GM23338 (cell line): ENCODE measurements at regions not wholly inside any gene's neighbourhood (a gene's known extent, or its start where the extent isn't known, plus 50 kb on each side); places are given as distances from the start of the nearest gene placed in this dataset.

Experiments
- ATAC-seq: fragments of 200-7000 bp; cut with Tn5 transposase; 3 replicates; pipeline ENCODE4 v1.9.1; 2020
- DNase-seq: peaks from one replicate; pipeline ENCODE4 v3.0.0-alpha.2; 2015; ENCODE audit warnings: low spot score
- H2AFZ ChIP-seq: fragments of 200-600 bp; sonication (generic); 2 replicates; pipeline ENCODE4 v1.8.0; 2016; ENCODE audit warnings: antibody characterized with exemption, mild to moderate bottlenecking, moderate library complexity
- H3F3A ChIP-seq: fragments of 200-600 bp; sonication (generic); replicated peaks from 2 replicates; pipeline ENCODE4 v1.8.0; 2017; ENCODE audit warnings: antibody characterized with exemption, mixed run types, low read depth
- H3K27ac ChIP-seq: fragments of 200-600 bp; sonication (generic); 2 replicates; pipeline ENCODE4 v1.6.1; 2016; ENCODE audit warnings: low read depth
- H3K27me3 ChIP-seq: fragments of 200-600 bp; sonication (generic); 2 replicates; pipeline ENCODE4 v1.8.0; 2016; ENCODE audit warnings: mild to moderate bottlenecking, mixed run types, moderate library complexity; ENCODE audit not compliant: insufficient read depth
- H3K36me3 ChIP-seq: fragments of 200-600 bp; sonication (generic); 2 replicates; pipeline ENCODE4 v1.8.0; 2016; ENCODE audit warnings: mild to moderate bottlenecking; ENCODE audit not compliant: insufficient read depth
- H3K4me1 ChIP-seq: fragments of 200-600 bp; sonication (generic); 2 replicates; pipeline ENCODE4 v1.8.0; 2016; ENCODE audit warnings: mild to moderate bottlenecking, moderate library complexity; ENCODE audit not compliant: insufficient read depth
- H3K4me2 ChIP-seq: fragments of 200-600 bp; sonication (generic); 2 replicates; pipeline ENCODE4 v1.7.1; 2017; ENCODE audit warnings: mixed run types
- H3K4me3 ChIP-seq: fragments of 200-600 bp; sonication (generic); 2 replicates; pipeline ENCODE4 v1.6.1; 2016; ENCODE audit warnings: mixed run types
- H3K79me2 ChIP-seq: fragments of 200-600 bp; sonication (generic); replicated peaks from 2 replicates; pipeline ENCODE4 v1.8.0; 2017; ENCODE audit warnings: mild to moderate bottlenecking; ENCODE audit not compliant: insufficient read depth
- H3K9me2 ChIP-seq: fragments of 200-600 bp; sonication (generic); 2 replicates; pipeline ENCODE4 v1.8.0; 2017; ENCODE audit not compliant: insufficient read depth
- H4K20me1 ChIP-seq: fragments of 200-600 bp; sonication (generic); replicated peaks from 2 replicates; pipeline ENCODE4 v1.8.0; 2017; ENCODE audit warnings: mild to moderate bottlenecking; ENCODE audit not compliant: insufficient read depth
- H3K27ac Mint-ChIP-seq: 2 replicates; pipeline ENCODE4 v1.8.0; 2020; ENCODE audit warnings: inconsistent platforms, mild to moderate bottlenecking, moderate library complexity, mixed read lengths
- H3K27me3 Mint-ChIP-seq: 3 replicates; pipeline ENCODE4 v1.8.0; 2022; ENCODE audit warnings: low read depth, mild to moderate bottlenecking, moderate library complexity, mixed read lengths, inconsistent platforms; ENCODE audit not compliant: insufficient read depth, poor library complexity
- H3K36me3 Mint-ChIP-seq: 3 replicates; pipeline ENCODE4 v1.8.0; 2021; ENCODE audit warnings: low read depth, mild to moderate bottlenecking, inconsistent platforms, moderate library complexity, mixed read lengths
- H3K4me1 Mint-ChIP-seq: 3 replicates; pipeline ENCODE4 v1.8.0; 2020; ENCODE audit warnings: mild to moderate bottlenecking, inconsistent platforms, mixed read lengths
- H3K4me3 Mint-ChIP-seq: 3 replicates; pipeline ENCODE4 v1.8.0; 2021; ENCODE audit warnings: moderate library complexity, mild to moderate bottlenecking, inconsistent platforms, mixed read lengths
- H3K9me3 Mint-ChIP-seq: 3 replicates; pipeline ENCODE4 v1.8.0; 2020; ENCODE audit warnings: moderate library complexity, mild to moderate bottlenecking, inconsistent platforms, mixed read lengths
- CREB1 ChIP-seq: fragments of 250-450 bp; sonication (Bioruptor Pico); IDR thresholded peaks from 2 replicates; pipeline ENCODE4 v1.5.0; 2020; ENCODE audit warnings: low read depth, mild to moderate bottlenecking, moderate library complexity
- EZH2 ChIP-seq: fragments of 200-600 bp; sonication (generic); IDR thresholded peaks from one replicate; pipeline ENCODE4 v1.8.0; 2017; ENCODE audit warnings: antibody characterized with exemption, mild to moderate bottlenecking, low read depth; ENCODE audit not compliant: unreplicated experiment
- EZH2phosphoT487 ChIP-seq: fragments of 200-600 bp; sonication (generic); IDR thresholded peaks from one replicate; pipeline ENCODE4 v1.8.1; 2018; ENCODE audit warnings: antibody characterized with exemption; ENCODE audit not compliant: unreplicated experiment
- NANOG ChIP-seq: IDR thresholded peaks from 2 replicates; pipeline ENCODE4 v1.6.1; 2016; ENCODE audit warnings: antibody characterized with exemption, borderline replicate concordance
- POLR2AphosphoS5 ChIP-seq: IDR thresholded peaks from 2 replicates; pipeline ENCODE4 v1.6.1; 2016; ENCODE audit warnings: antibody characterized with exemption, low read depth
- ZNF114 ChIP-seq: fragments of 250-450 bp; sonication (Bioruptor Pico); IDR thresholded peaks from 2 replicates; pipeline ENCODE4 v1.5.0; 2020; ENCODE audit warnings: mild to moderate bottlenecking, moderate library complexity
- ZNF331 ChIP-seq: fragments of 250-450 bp; sonication (Bioruptor Pico); IDR thresholded peaks from 2 replicates; pipeline ENCODE4 v1.5.0; 2020; ENCODE audit warnings: low read depth, mild to moderate bottlenecking, moderate library complexity
- TF ChIP-seq, protein P1 (sequence below), 2 experiments: fragments of 200-600 bp in 1 of 2; sonication (generic) in 1 of 2; conservative IDR thresholded peaks; 2 replicates each; pipeline versions ENCODE4 v1.5.1 to v1.6.1; 2016 to 2017; ENCODE audit warnings: antibody characterized with exemption in 2 of 2, low read depth in 2 of 2, mild to moderate bottlenecking in 2 of 2, moderate library complexity in 1 of 2
- TF ChIP-seq, protein P2 (sequence below): IDR thresholded peaks from 2 replicates; pipeline ENCODE4 v1.6.1; 2016; ENCODE audit warnings: antibody characterized with exemption
- TF ChIP-seq, protein P3 (sequence below): IDR thresholded peaks from one replicate; pipeline ENCODE4 v1.6.1; 2018; ENCODE audit warnings: antibody characterized with exemption; ENCODE audit not compliant: unreplicated experiment

DNA sequence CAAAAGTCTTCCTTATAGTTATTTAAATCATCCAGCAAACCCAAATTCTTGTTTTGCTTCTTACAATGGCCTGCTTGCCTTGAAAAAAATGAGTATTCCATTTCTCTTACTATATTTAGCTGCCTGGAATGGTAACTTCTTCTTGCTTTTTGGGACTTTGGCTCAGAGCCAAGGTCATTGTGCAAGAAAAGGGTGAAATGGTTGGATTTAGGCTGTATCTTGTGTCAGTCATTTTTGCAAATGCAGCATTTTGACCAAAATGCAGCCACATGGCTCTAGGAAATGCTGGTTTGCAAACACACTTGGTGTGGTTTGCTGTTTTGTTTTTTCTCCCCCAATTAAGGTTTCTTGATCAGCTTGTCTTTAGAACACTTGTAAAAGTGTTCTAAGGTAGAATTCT, 133.3 kb upstream of the ELL2 start (continued):
- TF ChIP-seq, protein P1, sequence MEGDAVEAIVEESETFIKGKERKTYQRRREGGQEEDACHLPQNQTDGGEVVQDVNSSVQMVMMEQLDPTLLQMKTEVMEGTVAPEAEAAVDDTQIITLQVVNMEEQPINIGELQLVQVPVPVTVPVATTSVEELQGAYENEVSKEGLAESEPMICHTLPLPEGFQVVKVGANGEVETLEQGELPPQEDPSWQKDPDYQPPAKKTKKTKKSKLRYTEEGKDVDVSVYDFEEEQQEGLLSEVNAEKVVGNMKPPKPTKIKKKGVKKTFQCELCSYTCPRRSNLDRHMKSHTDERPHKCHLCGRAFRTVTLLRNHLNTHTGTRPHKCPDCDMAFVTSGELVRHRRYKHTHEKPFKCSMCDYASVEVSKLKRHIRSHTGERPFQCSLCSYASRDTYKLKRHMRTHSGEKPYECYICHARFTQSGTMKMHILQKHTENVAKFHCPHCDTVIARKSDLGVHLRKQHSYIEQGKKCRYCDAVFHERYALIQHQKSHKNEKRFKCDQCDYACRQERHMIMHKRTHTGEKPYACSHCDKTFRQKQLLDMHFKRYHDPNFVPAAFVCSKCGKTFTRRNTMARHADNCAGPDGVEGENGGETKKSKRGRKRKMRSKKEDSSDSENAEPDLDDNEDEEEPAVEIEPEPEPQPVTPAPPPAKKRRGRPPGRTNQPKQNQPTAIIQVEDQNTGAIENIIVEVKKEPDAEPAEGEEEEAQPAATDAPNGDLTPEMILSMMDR (conservative IDR thresholded peaks at IDR 0.05; ENCODE audit: low read depth in 2 of 2): no peak
- no peak for TF ChIP-seq POLR2AphosphoS5

DNA sequence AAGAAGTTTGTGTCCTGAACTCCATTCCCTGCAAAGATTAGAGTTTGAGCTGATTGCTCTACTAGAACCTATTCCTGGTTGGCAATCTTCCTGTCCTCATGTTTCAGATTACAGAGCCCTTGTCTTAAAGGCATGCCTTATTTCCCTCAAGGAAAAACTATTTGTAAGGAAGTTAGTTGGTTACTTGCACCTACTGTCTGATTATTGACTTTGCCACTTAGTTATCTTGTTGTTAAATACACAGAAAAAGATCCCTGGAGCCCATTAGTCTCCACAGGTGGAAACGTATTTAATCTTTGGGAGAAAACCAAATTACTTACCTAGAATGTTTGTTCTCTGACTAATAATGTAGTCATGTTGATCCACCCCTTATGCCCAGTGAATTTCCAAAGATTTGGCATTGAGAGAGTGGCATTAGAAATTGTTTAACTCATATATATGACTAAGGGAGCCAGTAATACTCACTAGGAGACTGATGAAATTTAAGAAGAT, 132.3 kb upstream of the ELL2 start:
- Histone ChIP-seq H3K4me3 (no peak overlapping the region), H3K9me2 (no peaks in the 10 kb centered on the region), H2AFZ (no peak overlapping the region; the same call in 1 of the 2 replicates), H3K36me3 (no peaks in the 10 kb centered on the region), H3K27me3 (no peaks in the 10 kb centered on the region), H3F3A (no peaks in the 10 kb centered on the region), H3K27ac (no peak overlapping the region), H3K4me2 (no peak overlapping the region), H3K4me1 (peaks cover 18% of the 10 kb centered on the region; the same call in 1 of the 2 replicates), H3K79me2 (no peaks in the 10 kb centered on the region), H4K20me1 (no peaks in the 10 kb centered on the region)
- Mint-ChIP-seq H3K27ac (no peak overlapping the region), H3K27me3 (no peaks in the 10 kb centered on the region), H3K36me3 (no peaks in the 10 kb centered on the region), H3K9me3 (no peaks in the 10 kb centered on the region), H3K4me1 (peaks cover 11% of the 10 kb centered on the region), H3K4me3 (no peak overlapping the region)
- ATAC-seq: no peak
- no peak for DNase-seq
- TF ChIP-seq, protein P1 (conservative IDR thresholded peaks at IDR 0.05; ENCODE audit: low read depth in 2 of 2): no peak
- TF ChIP-seq, protein P2, sequence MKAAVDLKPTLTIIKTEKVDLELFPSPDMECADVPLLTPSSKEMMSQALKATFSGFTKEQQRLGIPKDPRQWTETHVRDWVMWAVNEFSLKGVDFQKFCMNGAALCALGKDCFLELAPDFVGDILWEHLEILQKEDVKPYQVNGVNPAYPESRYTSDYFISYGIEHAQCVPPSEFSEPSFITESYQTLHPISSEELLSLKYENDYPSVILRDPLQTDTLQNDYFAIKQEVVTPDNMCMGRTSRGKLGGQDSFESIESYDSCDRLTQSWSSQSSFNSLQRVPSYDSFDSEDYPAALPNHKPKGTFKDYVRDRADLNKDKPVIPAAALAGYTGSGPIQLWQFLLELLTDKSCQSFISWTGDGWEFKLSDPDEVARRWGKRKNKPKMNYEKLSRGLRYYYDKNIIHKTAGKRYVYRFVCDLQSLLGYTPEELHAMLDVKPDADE: no peak
- TF ChIP-seq POLR2AphosphoS5: no peak
- no peak for TF ChIP-seq EZH2
- no peak for TF ChIP-seq ZNF114
- TF ChIP-seq, protein P3, sequence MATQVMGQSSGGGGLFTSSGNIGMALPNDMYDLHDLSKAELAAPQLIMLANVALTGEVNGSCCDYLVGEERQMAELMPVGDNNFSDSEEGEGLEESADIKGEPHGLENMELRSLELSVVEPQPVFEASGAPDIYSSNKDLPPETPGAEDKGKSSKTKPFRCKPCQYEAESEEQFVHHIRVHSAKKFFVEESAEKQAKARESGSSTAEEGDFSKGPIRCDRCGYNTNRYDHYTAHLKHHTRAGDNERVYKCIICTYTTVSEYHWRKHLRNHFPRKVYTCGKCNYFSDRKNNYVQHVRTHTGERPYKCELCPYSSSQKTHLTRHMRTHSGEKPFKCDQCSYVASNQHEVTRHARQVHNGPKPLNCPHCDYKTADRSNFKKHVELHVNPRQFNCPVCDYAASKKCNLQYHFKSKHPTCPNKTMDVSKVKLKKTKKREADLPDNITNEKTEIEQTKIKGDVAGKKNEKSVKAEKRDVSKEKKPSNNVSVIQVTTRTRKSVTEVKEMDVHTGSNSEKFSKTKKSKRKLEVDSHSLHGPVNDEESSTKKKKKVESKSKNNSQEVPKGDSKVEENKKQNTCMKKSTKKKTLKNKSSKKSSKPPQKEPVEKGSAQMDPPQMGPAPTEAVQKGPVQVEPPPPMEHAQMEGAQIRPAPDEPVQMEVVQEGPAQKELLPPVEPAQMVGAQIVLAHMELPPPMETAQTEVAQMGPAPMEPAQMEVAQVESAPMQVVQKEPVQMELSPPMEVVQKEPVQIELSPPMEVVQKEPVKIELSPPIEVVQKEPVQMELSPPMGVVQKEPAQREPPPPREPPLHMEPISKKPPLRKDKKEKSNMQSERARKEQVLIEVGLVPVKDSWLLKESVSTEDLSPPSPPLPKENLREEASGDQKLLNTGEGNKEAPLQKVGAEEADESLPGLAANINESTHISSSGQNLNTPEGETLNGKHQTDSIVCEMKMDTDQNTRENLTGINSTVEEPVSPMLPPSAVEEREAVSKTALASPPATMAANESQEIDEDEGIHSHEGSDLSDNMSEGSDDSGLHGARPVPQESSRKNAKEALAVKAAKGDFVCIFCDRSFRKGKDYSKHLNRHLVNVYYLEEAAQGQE: no peak
- TF ChIP-seq NANOG: no peak
- no peak for TF ChIP-seq CREB1 (CRISPR knock-in tag)
- no peak for TF ChIP-seq ZNF331 (CRISPR knock-in tag)
- no peak for TF ChIP-seq EZH2phosphoT487
